DOHH2 (cell line): ENCODE measurements at regions not wholly inside any gene's neighbourhood (a gene's known extent, or its start where the extent isn't known, plus 50 kb on each side); places are given as distances from the start of the nearest gene placed in this dataset.

Experiments
- H3F3A ChIP-seq: fragments of 200-600 bp; sonication (generic), shearing (Covaris generic); 2 replicates; pipeline ENCODE4 v1.6.0; 2016; ENCODE audit warnings: antibody characterized with exemption, mild to moderate bottlenecking; ENCODE audit not compliant: control insufficient read depth, insufficient read depth
- H3K27ac ChIP-seq: fragments of 200-600 bp; sonication (generic); 2 replicates; pipeline ENCODE4 v1.5.1; 2014; ENCODE audit warnings: low read depth, mild to moderate bottlenecking, low read length, moderate library complexity
- H3K27me3 ChIP-seq: fragments of 200-600 bp; sonication (generic); 2 replicates; pipeline ENCODE4 v1.6.1; 2014; ENCODE audit warnings: mild to moderate bottlenecking, low read length, mixed read lengths; ENCODE audit not compliant: control insufficient read depth
- H3K36me3 ChIP-seq: fragments of 200-600 bp; sonication (generic); 2 replicates; pipeline ENCODE4 v1.6.1; 2014; ENCODE audit warnings: mild to moderate bottlenecking, low read length, moderate library complexity, mixed read lengths; ENCODE audit not compliant: control insufficient read depth
- H3K4me1 ChIP-seq: fragments of 200-600 bp; sonication (generic); 2 replicates; pipeline ENCODE4 v1.6.1; 2014; ENCODE audit warnings: mild to moderate bottlenecking, low read length, mixed read lengths; ENCODE audit not compliant: control insufficient read depth
- H3K4me2 ChIP-seq: fragments of 200-600 bp; sonication (generic); 2 replicates; pipeline ENCODE4 v1.6.0; 2014; ENCODE audit warnings: mild to moderate bottlenecking, low read length, moderate library complexity
- H3K4me3 ChIP-seq: fragments of 200-600 bp; sonication (generic); 2 replicates; pipeline ENCODE4 v1.5.1; 2014; ENCODE audit warnings: mild to moderate bottlenecking, low read length, mixed read lengths
- H3K79me2 ChIP-seq: fragments of 200-600 bp; sonication (generic); 2 replicates; pipeline ENCODE4 v1.6.1; 2014; ENCODE audit warnings: mild to moderate bottlenecking, low read length, mixed read lengths; ENCODE audit not compliant: control insufficient read depth
- H3K9me2 ChIP-seq: fragments of 200-600 bp; sonication (generic); replicated peaks from 2 replicates; pipeline ENCODE4 v1.6.1; 2014; ENCODE audit warnings: mild to moderate bottlenecking, low read length, mixed read lengths; ENCODE audit not compliant: control insufficient read depth
- H3K9me3 ChIP-seq: fragments of 200-600 bp; sonication (generic); 2 replicates; pipeline ENCODE4 v1.6.1; 2014; ENCODE audit warnings: antibody characterized with exemption, low read length, mixed read lengths; ENCODE audit not compliant: control insufficient read depth, insufficient read depth
- H4K20me1 ChIP-seq: fragments of 200-600 bp; sonication (generic); 2 replicates; pipeline ENCODE4 v1.6.0; 2014; ENCODE audit warnings: low read depth, mild to moderate bottlenecking, antibody characterized with exemption, low read length, moderate library complexity; ENCODE audit not compliant: control insufficient read depth, insufficient read depth
- EZH2phosphoT487 ChIP-seq: fragments of 200-600 bp; sonication (generic); IDR thresholded peaks from 2 replicates; pipeline ENCODE4 v1.6.1; 2017; ENCODE audit warnings: borderline replicate concordance, mild to moderate bottlenecking, antibody characterized with exemption, low read length, moderate library complexity, mixed read lengths
- TF ChIP-seq, protein P1 (sequence below): fragments of 200-600 bp; sonication (generic); IDR thresholded peaks from one replicate; pipeline ENCODE4 v1.5.1; 2014; ENCODE audit warnings: antibody characterized with exemption, mild to moderate bottlenecking, low read depth, low read length; ENCODE audit not compliant: poor library complexity, severe bottlenecking

DNA sequence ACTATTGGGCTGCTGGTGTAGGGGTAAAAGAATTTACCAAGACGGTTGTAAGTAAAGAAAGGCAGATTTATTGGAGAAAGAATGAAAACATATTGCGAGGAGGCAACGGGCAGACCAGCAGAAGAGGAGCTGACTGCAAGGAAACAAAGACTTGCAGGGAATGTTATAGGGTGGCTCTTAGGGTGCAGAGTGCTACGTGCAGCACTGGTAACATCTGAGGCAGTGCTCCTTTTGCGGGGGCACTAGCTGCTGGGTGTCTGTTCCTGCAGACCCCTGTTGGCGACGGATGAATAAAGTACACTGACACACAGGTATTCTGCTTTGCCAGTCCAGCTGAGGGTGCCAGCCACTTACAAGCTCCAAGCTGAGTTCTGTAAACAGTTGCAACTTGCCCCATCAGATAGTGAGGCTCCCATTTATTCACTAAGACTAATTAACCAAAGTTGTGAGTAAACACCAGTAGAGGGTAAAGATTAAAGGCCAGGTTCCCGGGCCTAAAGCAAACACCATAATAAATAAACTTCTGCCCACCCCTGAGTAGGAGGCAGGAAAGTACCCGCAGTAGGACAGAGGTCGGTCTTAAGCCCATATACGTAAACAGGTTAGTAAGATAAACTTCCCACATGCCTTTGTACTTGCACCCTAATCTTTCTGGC, 140.2 kb upstream of the KCNK1 start:
- no peak overlapping the region for H3K4me2 ChIP-seq
- TF ChIP-seq, protein P1, sequence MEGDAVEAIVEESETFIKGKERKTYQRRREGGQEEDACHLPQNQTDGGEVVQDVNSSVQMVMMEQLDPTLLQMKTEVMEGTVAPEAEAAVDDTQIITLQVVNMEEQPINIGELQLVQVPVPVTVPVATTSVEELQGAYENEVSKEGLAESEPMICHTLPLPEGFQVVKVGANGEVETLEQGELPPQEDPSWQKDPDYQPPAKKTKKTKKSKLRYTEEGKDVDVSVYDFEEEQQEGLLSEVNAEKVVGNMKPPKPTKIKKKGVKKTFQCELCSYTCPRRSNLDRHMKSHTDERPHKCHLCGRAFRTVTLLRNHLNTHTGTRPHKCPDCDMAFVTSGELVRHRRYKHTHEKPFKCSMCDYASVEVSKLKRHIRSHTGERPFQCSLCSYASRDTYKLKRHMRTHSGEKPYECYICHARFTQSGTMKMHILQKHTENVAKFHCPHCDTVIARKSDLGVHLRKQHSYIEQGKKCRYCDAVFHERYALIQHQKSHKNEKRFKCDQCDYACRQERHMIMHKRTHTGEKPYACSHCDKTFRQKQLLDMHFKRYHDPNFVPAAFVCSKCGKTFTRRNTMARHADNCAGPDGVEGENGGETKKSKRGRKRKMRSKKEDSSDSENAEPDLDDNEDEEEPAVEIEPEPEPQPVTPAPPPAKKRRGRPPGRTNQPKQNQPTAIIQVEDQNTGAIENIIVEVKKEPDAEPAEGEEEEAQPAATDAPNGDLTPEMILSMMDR, result no peak
- no peak for TF ChIP-seq EZH2phosphoT487
- no peaks in the 10 kb centered on the region for H3K36me3 ChIP-seq
- H4K20me1 ChIP-seq, result no peaks in the 10 kb centered on the region
- H3K9me3 ChIP-seq, result no peaks in the 10 kb centered on the region
- H3K9me2 ChIP-seq, result no peaks in the 10 kb centered on the region
- no peaks in the 10 kb centered on the region for H3F3A ChIP-seq
- H3K79me2 ChIP-seq, result no peaks in the 10 kb centered on the region
- H3K4me1 ChIP-seq, result no peaks in the 10 kb centered on the region
- no peaks in the 10 kb centered on the region for H3K27me3 ChIP-seq
- H3K27ac ChIP-seq, result no peak overlapping the region
- no peak overlapping the region for H3K4me3 ChIP-seq

DNA sequence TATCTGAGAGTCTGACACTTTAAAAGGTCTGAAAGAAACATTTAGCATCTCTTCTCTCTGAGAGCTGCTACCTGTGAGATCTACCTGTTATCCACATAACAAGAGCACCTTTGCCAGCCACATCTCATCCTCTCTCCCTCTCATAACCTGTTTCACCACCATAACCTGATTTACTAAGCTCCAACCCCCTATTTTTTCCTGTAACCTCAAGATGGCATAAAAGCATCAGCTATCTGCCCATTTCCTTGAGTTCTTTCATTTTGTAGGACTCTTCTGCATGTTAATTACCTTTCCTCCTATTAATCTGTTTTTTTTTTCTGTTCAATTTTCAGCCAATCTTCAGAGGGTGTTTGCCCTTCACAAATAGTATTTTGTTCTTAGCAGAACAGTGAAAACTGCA, 136.5 kb upstream of the KCNK1 start:
- Histone ChIP-seq H3K9me3 (no peaks in the 10 kb centered on the region), H4K20me1 (no peaks in the 10 kb centered on the region), H3K79me2 (no peaks in the 10 kb centered on the region), H3K4me3 (no peak overlapping the region), H3K9me2 (no peaks in the 10 kb centered on the region), H3F3A (no peaks in the 10 kb centered on the region), H3K27me3 (no peaks in the 10 kb centered on the region), H3K36me3 (no peaks in the 10 kb centered on the region), H3K27ac (no peak overlapping the region), H3K4me1 (no peaks in the 10 kb centered on the region), H3K4me2 (no peak overlapping the region)
- TF ChIP-seq, protein P1, result no peak
- TF ChIP-seq EZH2phosphoT487, result no peak

GRCh38 chr1:233478611-233479010, 135.3 kb upstream of the KCNK1 start:
- Histone ChIP-seq H3K4me3 (no peak overlapping the region), H3K9me2 (no peaks in the 10 kb centered on the region), H3K27ac (no peak overlapping the region), H3K4me2 (no peak overlapping the region), H3K4me1 (no peaks in the 10 kb centered on the region), H3K27me3 (no peaks in the 10 kb centered on the region), H3K36me3 (no peaks in the 10 kb centered on the region), H3K9me3 (no peaks in the 10 kb centered on the region), H4K20me1 (no peaks in the 10 kb centered on the region), H3K79me2 (no peaks in the 10 kb centered on the region), H3F3A (no peaks in the 10 kb centered on the region)
- TF ChIP-seq, protein P1, result no peak
- TF ChIP-seq EZH2phosphoT487, result no peak
